HG02943 (cell line): ENCODE measurements at regions not wholly inside any gene's neighbourhood (a gene's known extent, or its start where the extent isn't known, plus 50 kb on each side); places are given as distances from the start of the nearest gene placed in this dataset.

ENCODE experiments used
- ATAC-seq: cut with Tn5 transposase; IDR thresholded peaks from one replicate; pipeline ENCODE4 v1.9.1; 2021; ENCODE audit warnings: mild to moderate bottlenecking, low read depth, moderate library complexity; ENCODE audit not compliant: unreplicated experiment

DNA sequence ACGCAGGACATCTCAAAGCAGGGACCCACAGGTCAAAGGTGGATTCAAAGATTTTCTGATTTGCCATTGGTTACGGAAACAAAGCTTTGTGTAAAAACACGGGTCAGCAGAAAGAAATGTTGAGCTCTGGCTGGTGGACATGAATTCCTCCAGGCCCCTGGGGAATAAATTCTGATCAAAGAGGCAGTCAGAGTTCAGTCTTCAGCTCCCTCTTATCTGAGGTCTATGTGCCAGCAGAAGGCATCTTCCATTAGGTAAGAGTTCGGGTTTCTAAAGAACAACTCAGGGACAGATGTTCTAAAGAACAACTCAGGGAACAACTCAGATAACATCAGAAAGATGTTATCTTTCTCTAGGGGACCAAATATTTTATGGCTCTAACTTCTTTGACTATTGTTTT is 64.9 kb upstream of the PALS2 start:
- ATAC-seq = no peak

DNA sequence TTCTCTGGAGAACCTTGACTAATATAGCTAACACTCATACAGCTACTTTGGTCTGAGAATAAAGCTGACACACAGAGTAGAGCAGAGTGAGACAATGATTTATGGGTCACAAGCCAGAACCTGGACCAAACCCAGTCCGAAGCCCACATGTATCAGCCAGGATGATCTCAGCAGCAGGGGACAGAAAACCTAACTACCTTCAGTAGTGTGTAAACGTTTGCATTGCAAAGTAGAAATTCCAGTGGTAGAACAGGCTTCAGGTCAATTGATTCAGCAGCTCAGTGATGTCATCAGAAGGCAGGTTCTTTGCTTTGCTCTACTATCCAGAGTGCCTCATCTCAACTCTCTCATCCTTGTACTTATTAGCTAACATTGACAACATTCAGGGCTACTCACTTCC is 62.5 kb upstream of the PALS2 start:
- ATAC-seq = no peak

DNA sequence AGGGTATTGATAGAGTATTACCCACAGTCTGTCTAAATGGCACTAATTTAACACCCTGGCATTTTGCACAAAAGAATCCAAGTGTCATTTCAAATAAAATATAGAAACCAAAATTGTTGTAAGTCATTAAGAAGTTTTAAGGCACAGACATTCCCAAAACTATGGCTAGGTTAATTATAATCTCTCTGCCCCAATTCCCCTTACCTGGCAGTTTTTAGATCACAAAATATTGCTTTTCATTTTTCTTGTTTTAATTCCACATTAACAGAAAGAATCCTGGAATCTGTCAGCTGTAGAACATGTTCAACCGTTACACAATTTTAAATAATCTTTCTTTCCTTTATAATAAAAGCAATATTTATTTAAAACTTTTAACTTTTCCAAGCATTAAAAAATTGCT is 56.1 kb upstream of the PALS2 start:
- no peak for ATAC-seq

DNA sequence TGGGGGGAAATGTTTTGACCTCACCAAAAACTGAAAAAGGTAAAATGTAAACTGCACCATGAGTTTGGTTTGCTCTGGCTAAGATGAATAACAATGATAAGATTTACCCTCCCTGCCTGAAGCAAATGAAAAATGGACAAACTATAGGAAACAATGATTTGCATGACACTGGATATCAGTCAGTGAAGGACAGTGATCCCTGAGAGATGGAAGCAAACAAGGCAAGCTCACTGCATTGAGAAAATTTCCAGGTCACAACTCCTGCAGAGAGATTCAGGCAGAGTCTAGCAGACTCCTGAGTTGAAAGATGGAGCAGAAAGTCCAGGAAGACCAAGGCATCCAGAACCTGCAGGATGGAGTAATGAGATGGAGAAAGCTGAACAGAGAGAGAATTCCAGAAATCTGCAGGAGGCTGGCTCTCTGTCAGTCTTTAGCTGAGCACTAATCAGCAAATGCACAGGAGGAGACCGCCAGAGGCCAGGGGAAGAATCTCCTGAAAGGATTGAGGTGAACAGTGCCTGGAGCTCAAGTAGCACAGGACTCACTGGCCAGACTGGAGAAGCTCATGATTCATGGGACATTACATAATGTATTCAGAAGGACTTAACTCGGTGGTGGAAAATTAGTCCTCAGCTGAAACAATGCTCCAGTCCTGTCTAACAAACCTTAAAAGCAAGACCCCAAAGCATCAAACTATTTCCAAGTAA is 51.2 kb upstream of the PALS2 start:
- ATAC-seq = no peak
